Activated naive CD4-positive, alpha-beta T cell treated with anti-CD3 and anti-CD28 coated beads for 36 hours (primary cell): ENCODE measurements at regions not wholly inside any gene's neighbourhood (a gene's known extent, or its start where the extent isn't known, plus 50 kb on each side); places are given as distances from the start of the nearest gene placed in this dataset.

Experiments used
- CTCF ChIA-PET: fragments of 350-600 bp; sonication (Branson Sonifier 250); formaldehyde crosslinking; loops from one replicate; lab custom pipeline; 2021; ENCODE audit warnings: antibody characterized with exemption; lab: Charles Lee
- DNase-seq: peaks from one replicate; pipeline ENCODE4 v3.0.0-alpha.2; 2020
- H3K27ac Mint-ChIP-seq: one replicate; pipeline ENCODE4 v1.8.0; 2021; ENCODE audit warnings: mild to moderate bottlenecking, mixed read lengths
- H3K27me3 Mint-ChIP-seq: one replicate; pipeline ENCODE4 v1.8.0; 2021; ENCODE audit warnings: low read depth, mixed read lengths
- H3K36me3 Mint-ChIP-seq: one replicate; pipeline ENCODE4 v1.8.0; 2021; ENCODE audit warnings: low read depth, mixed read lengths
- H3K4me1 Mint-ChIP-seq: one replicate; pipeline ENCODE4 v1.8.0; 2021; ENCODE audit warnings: low read depth, mixed read lengths
- H3K4me3 Mint-ChIP-seq: one replicate; pipeline ENCODE4 v1.8.0; 2021; ENCODE audit warnings: mild to moderate bottlenecking, moderate library complexity, mixed read lengths
- H3K9me3 Mint-ChIP-seq: one replicate; pipeline ENCODE4 v1.8.0; 2021; ENCODE audit warnings: mixed read lengths
- intact Hi-C: fragments of 100-400 bp; cut with micrococcal nuclease; formaldehyde crosslinking; loops from one replicate; pipeline ENCODE4 v1.15.1; 2023

GRCh38 chr11:20248871-20249270, 88.6 kb upstream of the DBX1 start:
- CTCF ChIA-PET = interaction anchor here (1.1 kb wide), 1 partner anchor 261 kb away, joined by 3 read pairs; no protein-coding TSS in a partner anchor
- no peaks in the 10 kb centered on the region for H3K36me3 Mint-ChIP-seq
- intact Hi-C loops = no loop called here
- DNase-seq = no peak
- H3K27me3 Mint-ChIP-seq = peaks cover 18% of the 10 kb centered on the region
- no peak overlapping the region for H3K4me3 Mint-ChIP-seq
- H3K4me1 Mint-ChIP-seq = no peaks in the 10 kb centered on the region
- H3K9me3 Mint-ChIP-seq = no peaks in the 10 kb centered on the region
- H3K27ac Mint-ChIP-seq = no peak overlapping the region

GRCh38 chr11:20248121-20248772, 88.0 kb upstream of the DBX1 start:
- intact Hi-C loops = no loop called here
- no peaks in the 10 kb centered on the region for H3K4me1 Mint-ChIP-seq
- no peak for DNase-seq
- no peaks in the 10 kb centered on the region for H3K9me3 Mint-ChIP-seq
- H3K27me3 Mint-ChIP-seq = peaks cover 23% of the 10 kb centered on the region
- CTCF ChIA-PET = interaction anchor here (1.1 kb wide), 1 partner anchor 262 kb away, joined by 3 read pairs; no protein-coding TSS in a partner anchor
- no peak overlapping the region for H3K4me3 Mint-ChIP-seq
- H3K36me3 Mint-ChIP-seq = no peaks in the 10 kb centered on the region
- no peak overlapping the region for H3K27ac Mint-ChIP-seq

GRCh38 chr11:20247591-20248007, 87.3 kb upstream of the DBX1 start:
- intact Hi-C loops = no loop called here
- DNase-seq = no peak
- Mint-ChIP-seq H3K36me3 (no peaks in the 10 kb centered on the region), H3K4me3 (no peak overlapping the region), H3K27ac (no peak overlapping the region), H3K27me3 (peaks cover 28% of the 10 kb centered on the region), H3K4me1 (no peaks in the 10 kb centered on the region), H3K9me3 (no peaks in the 10 kb centered on the region)
- CTCF ChIA-PET = interaction anchor here (1.1 kb wide), 1 partner anchor 263 kb away, joined by 3 read pairs; no protein-coding TSS in a partner anchor

- no peaks in the 10 kb centered on the region for H3K36me3 Mint-ChIP-seq
- intact Hi-C loops = loop anchor here (1.0 kb wide), 1 partner anchor 109 kb away; no protein-coding TSS in a partner anchor
Observed at GRCh38 chr11:20243974-20244373, 83.7 kb upstream of the DBX1 start.

GRCh38 chr11:20238712-20239111, 78.4 kb upstream of the DBX1 start:
- CTCF ChIA-PET = no interaction called here
- no peak overlapping the region for H3K27ac Mint-ChIP-seq
- H3K4me1 Mint-ChIP-seq = no peaks in the 10 kb centered on the region
- no peak overlapping the region for H3K4me3 Mint-ChIP-seq
- no peak for DNase-seq
- peaks cover 18% of the 10 kb centered on the region for H3K27me3 Mint-ChIP-seq
- no peaks in the 10 kb centered on the region for H3K36me3 Mint-ChIP-seq
- H3K9me3 Mint-ChIP-seq = peaks cover 10% of the 10 kb centered on the region
- intact Hi-C loops = no loop called here

More at GRCh38 chr11:20243974-20244373, 83.7 kb upstream of the DBX1 start:
- no peak overlapping the region for H3K27ac Mint-ChIP-seq
- H3K27me3 Mint-ChIP-seq = peaks cover 15% of the 10 kb centered on the region
- H3K4me3 Mint-ChIP-seq = no peak overlapping the region
- no peak for DNase-seq
- CTCF ChIA-PET = no interaction called here
- H3K9me3 Mint-ChIP-seq = peaks cover 1% of the 10 kb centered on the region
- H3K4me1 Mint-ChIP-seq = no peaks in the 10 kb centered on the region

- Mint-ChIP-seq H3K27me3 (peaks cover 9% of the 10 kb centered on the region), H3K9me3 (peaks cover 20% of the 10 kb centered on the region), H3K4me1 (no peaks in the 10 kb centered on the region), H3K4me3 (no peak overlapping the region), H3K36me3 (no peaks in the 10 kb centered on the region), H3K27ac (no peak overlapping the region)
- intact Hi-C loops = no loop called here
- no peak for DNase-seq
- CTCF ChIA-PET = no interaction called here
Observed at GRCh38 chr11:20235164-20235563, 74.9 kb upstream of the DBX1 start.

- intact Hi-C loops = no loop called here
Observed at GRCh38 chr11:20227631-20228030, 67.4 kb upstream of the DBX1 start.

GRCh38 chr11:20226933-20227332, 66.7 kb upstream of the DBX1 start:
- H3K27me3 Mint-ChIP-seq = peaks cover 18% of the 10 kb centered on the region
- H3K36me3 Mint-ChIP-seq = peaks cover 1% of the 10 kb centered on the region
- CTCF ChIA-PET = no interaction called here
- no peaks in the 10 kb centered on the region for H3K4me1 Mint-ChIP-seq
- no peak overlapping the region for H3K27ac Mint-ChIP-seq
- intact Hi-C loops = no loop called here
- H3K9me3 Mint-ChIP-seq = peaks cover 16% of the 10 kb centered on the region
- H3K4me3 Mint-ChIP-seq = no peak overlapping the region
- DNase-seq = no peak

More at GRCh38 chr11:20227631-20228030, 67.4 kb upstream of the DBX1 start:
- Mint-ChIP-seq H3K4me3 (no peak overlapping the region), H3K27ac (no peak overlapping the region), H3K9me3 (peaks cover 16% of the 10 kb centered on the region), H3K27me3 (peaks cover 18% of the 10 kb centered on the region), H3K4me1 (no peaks in the 10 kb centered on the region), H3K36me3 (peaks cover 1% of the 10 kb centered on the region)
- no peak for DNase-seq
- CTCF ChIA-PET = no interaction called here

- H3K4me1 Mint-ChIP-seq = no peaks in the 10 kb centered on the region
Observed at GRCh38 chr11:20221566-20221965, 61.3 kb upstream of the DBX1 start.

GRCh38 chr11:20213790-20214189, 53.5 kb upstream of the DBX1 start:
- CTCF ChIA-PET = interaction anchor here (0.6 to 1.2 kb wide), 3 partner anchors 61 to 147 kb away, joined by 3 to 4 read pairs (median 3); no protein-coding TSS in a partner anchor
- H3K36me3 Mint-ChIP-seq = no peaks in the 10 kb centered on the region
- intact Hi-C loops = no loop called here
- H3K4me3 Mint-ChIP-seq = no peak overlapping the region
- no peaks in the 10 kb centered on the region for H3K4me1 Mint-ChIP-seq
- DNase-seq = no peak
- H3K27me3 Mint-ChIP-seq = peaks cover 24% of the 10 kb centered on the region
- H3K9me3 Mint-ChIP-seq = no peaks in the 10 kb centered on the region
- no peak overlapping the region for H3K27ac Mint-ChIP-seq

More at GRCh38 chr11:20221566-20221965, 61.3 kb upstream of the DBX1 start:
- H3K9me3 Mint-ChIP-seq = no peaks in the 10 kb centered on the region
- no peak overlapping the region for H3K27ac Mint-ChIP-seq
- H3K4me3 Mint-ChIP-seq = no peak overlapping the region
- intact Hi-C loops = no loop called here
- peaks cover 24% of the 10 kb centered on the region for H3K27me3 Mint-ChIP-seq
- no peak for DNase-seq
- CTCF ChIA-PET = no interaction called here
- no peaks in the 10 kb centered on the region for H3K36me3 Mint-ChIP-seq

- no peak overlapping the region for H3K27ac Mint-ChIP-seq
- no peak for DNase-seq
- intact Hi-C loops = no loop called here
- no peaks in the 10 kb centered on the region for H3K9me3 Mint-ChIP-seq
- no peaks in the 10 kb centered on the region for H3K36me3 Mint-ChIP-seq
- H3K27me3 Mint-ChIP-seq = peaks cover 44% of the 10 kb centered on the region
- no peak overlapping the region for H3K4me3 Mint-ChIP-seq
- CTCF ChIA-PET = interaction anchor here (0.5 to 1.1 kb wide), 2 partner anchors 48 to 80 kb away, joined by 4 to 5 read pairs; no protein-coding TSS in a partner anchor
- no peaks in the 10 kb centered on the region for H3K4me1 Mint-ChIP-seq
Observed at GRCh38 chr11:20211691-20212090, 51.4 kb upstream of the DBX1 start.
